ENCODE measurements at regions not wholly inside any gene's neighbourhood (a gene's known extent, or its start where the extent isn't known, plus 50 kb on each side); places are given as distances from the start of the nearest gene placed in this dataset.

DNA sequence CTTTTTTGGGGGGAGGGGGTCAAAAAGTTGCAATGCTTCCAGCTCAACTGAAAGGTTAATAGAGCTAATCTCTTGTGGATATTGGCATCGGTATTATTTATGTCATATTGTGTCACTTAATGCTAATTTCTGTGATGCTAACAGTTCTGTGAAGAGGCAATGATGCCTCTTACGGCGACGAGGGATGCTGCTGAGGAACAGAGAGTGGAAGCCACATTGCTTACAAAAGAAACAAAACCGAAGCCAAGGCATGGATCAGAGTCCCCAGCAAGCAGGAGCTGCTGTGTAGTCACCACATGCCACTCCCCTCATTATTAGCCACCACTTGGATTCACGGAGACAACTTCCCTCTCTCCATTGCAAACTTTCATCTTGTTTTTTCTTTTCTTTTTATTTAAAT is 536.5 kb upstream of the MGMT start:
- H3K36me3 ChIP-seq (ENCODE audit: control insufficient read depth in 2 of 2, extremely low read depth in 1 of 2, insufficient read depth in 2 of 2, low read length in 2 of 2): no peaks in the 10 kb centered on the region
- no peaks in the 10 kb centered on the region for H3K9me3 ChIP-seq (replicated peaks; ENCODE audit: control insufficient read depth, insufficient read depth, low read length)
- intact Hi-C loops (cut with micrococcal nuclease) (no loop called here), dilution Hi-C loops (cut with MboI; ENCODE audit: extremely low pct_ligation_motif_present, low sequenced_read_pairs) (no loop called here)
- ChIA-PET POLR2A (no interaction called here), CTCF (no interaction called here)
- no peaks in the 10 kb centered on the region for H3K4me1 ChIP-seq (ENCODE audit: control insufficient read depth, extremely low read depth, insufficient read depth, low read length)
- no peak for FAIRE-seq
- no peaks in the 10 kb centered on the region for H3K27me3 ChIP-seq (ENCODE audit: control insufficient read depth in 2 of 2, insufficient read depth in 2 of 2, low read length in 2 of 2)
- H3K27ac ChIP-seq (ENCODE audit: insufficient read depth, low read depth, low read length): no peak overlapping the region
- no peaks in the 10 kb centered on the region for H3K79me2 ChIP-seq (ENCODE audit: control insufficient read depth, insufficient read depth, low read length)
- no peak for DNase-seq (ENCODE audit: low read depth, low spot score)
- H3K9me1 ChIP-seq (replicated peaks; ENCODE audit: control insufficient read depth, extremely low read depth, insufficient read depth, low read length): no peaks in the 10 kb centered on the region
- H3K4me3 ChIP-seq (replicated peaks in 1 of 3; ENCODE audit: insufficient read depth in 1 of 3, low read depth in 1 of 3, low read length in 3 of 3): no peak overlapping the region
- BruUV-seq (replicated peaks): no TSS peak
- no peak for TF ChIP-seq EZH2 (IDR thresholded peaks at IDR 0.05; ENCODE audit: borderline replicate concordance, low read depth, low read length, severe bottlenecking)
- TF ChIP-seq GATA2 (IDR thresholded peaks at IDR 0.05; ENCODE audit: insufficient read depth, insufficient read length, low read depth, low read length): no peak
- TF ChIP-seq JUN (IDR thresholded peaks at IDR 0.05; ENCODE audit: borderline replicate concordance, insufficient read depth, insufficient read length, low read depth): no peak
- no peak for TF ChIP-seq FOS (IDR thresholded peaks at IDR 0.05; ENCODE audit: borderline replicate concordance, insufficient read depth, low read length)
- TF ChIP-seq CTCF (IDR thresholded peaks at IDR 0.05; ENCODE audit: extremely low read depth in 1 of 2, insufficient read depth in 1 of 2, low read depth in 1 of 2, low read length in 2 of 2): no peak
- no peak for TF ChIP-seq POLR2AphosphoS5 (IDR thresholded peaks at IDR 0.05; ENCODE audit: insufficient read depth, low read depth, low read length)
- no peak for TF ChIP-seq MYC (IDR thresholded peaks at IDR 0.05; ENCODE audit: low read depth, low read length)
- no peak for TF ChIP-seq POLR2A (IDR thresholded peaks at IDR 0.05; ENCODE audit: low read depth, low read length)
- no peak for TF ChIP-seq MAX (IDR thresholded peaks at IDR 0.05; ENCODE audit: insufficient read depth, insufficient read length)
- no peak overlapping the region for H3K4me2 ChIP-seq (ENCODE audit: insufficient read depth, low read length)
- H2AFZ ChIP-seq (ENCODE audit: low read depth, low read length): no peak overlapping the region
- no peak overlapping the region for H3K9ac ChIP-seq (replicated peaks; ENCODE audit: extremely low read depth, insufficient read depth, low read length)
- H4K20me1 ChIP-seq (replicated peaks; ENCODE audit: control insufficient read depth, extremely low read depth, insufficient read depth, low read length): no peaks in the 10 kb centered on the region
